Ovary (tissue), 7 donors: ENCODE measurements at regions not wholly inside any gene's neighbourhood (a gene's known extent, or its start where the extent isn't known, plus 50 kb on each side); places are given as distances from the start of the nearest gene placed in this dataset.

Source experiments
- DNase-seq, 5 donors: peaks; one replicate each; pipeline ENCODE4 v3.0.0-alpha.2; 2019 to 2020
- H3K27ac ChIP-seq, 2 donors: fragments of 200-600 bp; one replicate each; pipeline versions ENCODE4 v1.5.1 to v1.8.0; 2019 to 2022
- H3K27me3 ChIP-seq: fragments of 200-600 bp; one replicate; pipeline ENCODE4 v1.8.0; 2022
- H3K36me3 ChIP-seq: fragments of 200-600 bp; sonication (generic); one replicate; pipeline ENCODE4 v1.5.1; 2019
- H3K4me1 ChIP-seq: one replicate; pipeline ENCODE4 v1.8.1; 2013; ENCODE audit warnings: mild to moderate bottlenecking, moderate library complexity; ENCODE audit not compliant: insufficient read depth
- H3K4me3 ChIP-seq: fragments of 200-600 bp; sonication (generic); one replicate; pipeline ENCODE4 v1.5.1; 2017
- H3K9me3 ChIP-seq, 2 donors: fragments of 200-600 bp in 1 of 2; sonication (generic) in 1 of 2; one replicate each; pipeline versions ENCODE4 v1.5.1 to v1.8.1; 2013 to 2019; ENCODE audit warnings: mild to moderate bottlenecking in 1 of 2, moderate library complexity in 1 of 2
- CTCF ChIP-seq, 3 donors: fragments of 450-650 bp in 2 of 3; fragments of 200-600 bp in 1 of 3; IDR thresholded peaks; one replicate each; pipeline versions ENCODE4 v1.5.1 to v1.8.0; 2016 to 2022; ENCODE audit warnings: antibody characterized with exemption in 3 of 3, mild to moderate bottlenecking in 1 of 3
- EP300 ChIP-seq: sonication (generic); formaldehyde crosslinking; IDR thresholded peaks from one replicate; pipeline ENCODE4 v1.6.1; 2017; ENCODE audit warnings: antibody characterized with exemption
- POLR2A ChIP-seq: fragments of 450-650 bp; IDR thresholded peaks from one replicate; pipeline ENCODE4 v1.6.1; 2017; ENCODE audit warnings: antibody characterized with exemption, mild to moderate bottlenecking, moderate library complexity
- WGBS, 3 donors: extraction: QIAGEN DNeasy Blood & Tissue Kit in 1 of 3; methylation state at CpG; one replicate each; pipeline versions ENCODE4 v1.1.5 to v1.1.7; 2013 to 2017; 5-methylcytosine and 5-hydroxymethylcytosine counted together
- intact Hi-C, 4 donors: fragments of 100-400 bp; cut with DNase I; formaldehyde crosslinking; loops; one replicate each; pipeline versions ENCODE4 v1.11.0 to v1.15.1; 2022 to 2023
- donor health status: DM: no; HTN: no; CAD: no; lungs with moderate emphysema.
- donor health status: DM: no; HTN: no; CAD: no.
- donor health status: Bipolar disorder and iron deficiency.
- donor health status: DM: no; HTN: no; CAD: no.
- donor health status: DM: yes; HTN: yes; CAD: no.

GRCh38 chr18:66735933-66736332, 132.0 kb upstream of the CDH19 start:
- TF ChIP-seq POLR2A (no peak), CTCF (IDR thresholded peaks at IDR 0.05) (no peak), EP300 (no peak)
- WGBS, 3 donors, result 89 to 95% (median 90%) methylated on average over 1 of the region's 1 CpG
- no peak for DNase-seq

DNA sequence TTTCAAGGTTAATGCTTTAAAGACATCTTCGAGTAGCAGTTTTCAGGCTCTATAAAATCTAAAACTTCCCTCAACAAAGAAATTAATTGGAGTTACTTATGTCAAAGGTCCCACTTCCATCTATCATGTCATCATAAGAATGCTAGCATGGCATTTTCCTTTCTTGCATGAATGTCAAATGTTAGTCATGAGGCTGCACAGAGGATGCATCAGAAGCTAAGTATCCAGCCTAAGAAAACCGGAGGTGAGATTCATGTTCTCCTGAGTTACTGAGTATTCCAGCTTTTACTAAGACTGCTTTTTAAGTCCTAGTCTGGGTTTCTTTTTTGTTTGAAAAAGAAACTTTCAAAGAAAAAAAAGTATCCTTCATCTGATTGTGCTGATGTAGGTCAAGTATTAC, 130.6 kb upstream of the CDH19 start:
- no peaks in the 10 kb centered on the region for H3K4me1 ChIP-seq
- intact Hi-C loops, result no loop called here
- H3K9me3 ChIP-seq, result no peaks in the 10 kb centered on the region
- H3K4me3 ChIP-seq, result no peak overlapping the region
- no peak for DNase-seq
- H3K36me3 ChIP-seq, result no peaks in the 10 kb centered on the region
- no peak overlapping the region for H3K27ac ChIP-seq
- WGBS, 3 donors, result 58 to 75% (median 66%) methylated on average over 2 of the region's 2 CpGs
- TF ChIP-seq EP300 (no peak), POLR2A (no peak), CTCF (IDR thresholded peaks at IDR 0.05) (no peak)
- no peaks in the 10 kb centered on the region for H3K27me3 ChIP-seq

More at GRCh38 chr18:66735933-66736332, 132.0 kb upstream of the CDH19 start:
- H3K27me3 ChIP-seq, result no peaks in the 10 kb centered on the region
- intact Hi-C loops, result no loop called here
- H3K27ac ChIP-seq, result no peak overlapping the region
- no peaks in the 10 kb centered on the region for H3K36me3 ChIP-seq
- H3K9me3 ChIP-seq, result no peaks in the 10 kb centered on the region
- no peaks in the 10 kb centered on the region for H3K4me1 ChIP-seq
- H3K4me3 ChIP-seq, result no peak overlapping the region

GRCh38 chr18:66731890-66732289, 128.0 kb upstream of the CDH19 start:
- DNase-seq, result no peak
- Histone ChIP-seq H3K4me3 (no peak overlapping the region), H3K27ac (no peak overlapping the region), H3K4me1 (no peaks in the 10 kb centered on the region), H3K9me3 (no peaks in the 10 kb centered on the region), H3K27me3 (no peaks in the 10 kb centered on the region), H3K36me3 (no peaks in the 10 kb centered on the region)
- intact Hi-C loops, result no loop called here
- no peak for TF ChIP-seq POLR2A
- TF ChIP-seq EP300, result no peak
- no peak for TF ChIP-seq CTCF (IDR thresholded peaks at IDR 0.05)

- H3K27ac ChIP-seq, result no peak overlapping the region
Observed at GRCh38 chr18:66729442-66730239, 125.8 kb upstream of the CDH19 start.

More at GRCh38 chr18:66729442-66730239, 125.8 kb upstream of the CDH19 start:
- H3K9me3 ChIP-seq, result no peaks in the 10 kb centered on the region
- H3K4me1 ChIP-seq, result no peaks in the 10 kb centered on the region
- no peak for TF ChIP-seq CTCF (IDR thresholded peaks at IDR 0.05)
- TF ChIP-seq POLR2A, result no peak
- TF ChIP-seq EP300, result no peak
- no peak overlapping the region for H3K4me3 ChIP-seq
- 66 to 84% (median 74%) methylated on average over 2 of the region's 2 CpGs for WGBS, 3 donors
- no peak for DNase-seq
- intact Hi-C loops, result no loop called here
- no peaks in the 10 kb centered on the region for H3K36me3 ChIP-seq
- H3K27me3 ChIP-seq, result no peaks in the 10 kb centered on the region
